ENCODE measurements at regions not wholly inside any gene's neighbourhood (a gene's known extent, or its start where the extent isn't known, plus 50 kb on each side); places are given as distances from the start of the nearest gene placed in this dataset.
"Not testable (repeated sequence)": the region's sequence is repeated elsewhere in the genome, so short reads cannot be mapped to it uniquely, and the experiment has no call there.

DNA sequence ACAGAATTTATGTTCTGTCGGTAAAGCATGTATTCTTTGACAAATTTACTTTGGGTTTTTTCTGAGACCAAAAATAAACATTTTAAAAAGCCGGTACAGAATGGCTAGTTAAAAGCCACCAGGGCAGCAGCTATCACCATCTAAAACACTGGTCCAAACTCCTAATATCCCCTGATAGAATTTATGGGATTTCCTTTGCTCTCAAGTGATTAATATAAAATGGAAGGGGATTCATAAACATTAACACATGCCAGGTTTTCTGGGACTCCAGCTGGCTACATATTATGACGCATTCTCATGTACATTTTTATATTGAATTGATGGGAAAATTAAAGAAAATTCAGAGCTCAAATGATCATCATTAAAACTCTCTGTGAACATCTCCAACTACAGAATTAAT lies 640.8 kb downstream of the C12orf50 start:
- DNase-seq: no peak

DNA sequence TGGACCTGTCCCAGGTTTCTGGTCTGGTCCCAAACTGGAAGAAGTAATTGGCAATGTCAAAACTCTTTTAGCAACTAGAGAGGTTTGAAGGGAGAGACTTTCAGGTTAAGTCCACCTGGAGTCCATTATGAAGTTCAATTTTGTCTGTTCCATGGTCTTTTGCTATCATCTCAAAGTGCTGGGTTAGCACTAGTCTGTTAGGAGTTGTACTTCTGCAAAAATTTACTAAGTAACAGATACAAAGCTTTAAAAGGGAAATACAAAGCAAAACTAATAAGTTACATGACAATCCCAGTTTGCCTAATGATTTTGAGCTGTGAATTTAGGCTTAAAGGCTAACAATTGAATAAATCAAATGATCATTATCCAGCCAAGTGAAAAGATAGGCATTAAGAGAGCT lies 643.9 kb downstream of the C12orf50 start:
- DNase-seq: no peak

- no peak for DNase-seq
Observed at GRCh38 chr12:87384226-87384625, 645.0 kb downstream of the C12orf50 start.

DNA sequence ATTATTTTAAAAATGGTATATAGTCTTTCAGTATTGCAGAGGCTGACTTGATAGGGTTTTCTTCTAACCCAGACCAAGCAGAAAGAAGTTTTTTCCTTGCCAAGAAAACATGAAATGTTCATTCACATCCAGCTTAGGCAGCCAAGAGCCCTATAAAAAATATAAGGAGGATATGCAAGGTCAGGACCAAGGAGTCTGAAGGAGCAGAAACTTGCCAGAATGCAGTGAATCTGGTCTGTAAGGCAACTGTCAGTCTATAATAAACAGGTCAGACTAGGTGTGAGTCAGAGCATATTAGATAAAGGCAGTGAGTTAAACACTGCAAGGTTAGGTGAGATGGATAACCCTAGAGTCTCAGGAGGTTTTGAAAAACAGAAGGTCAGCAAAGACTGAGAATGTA lies 645.5 kb downstream of the C12orf50 start:
- no peak for DNase-seq

DNA sequence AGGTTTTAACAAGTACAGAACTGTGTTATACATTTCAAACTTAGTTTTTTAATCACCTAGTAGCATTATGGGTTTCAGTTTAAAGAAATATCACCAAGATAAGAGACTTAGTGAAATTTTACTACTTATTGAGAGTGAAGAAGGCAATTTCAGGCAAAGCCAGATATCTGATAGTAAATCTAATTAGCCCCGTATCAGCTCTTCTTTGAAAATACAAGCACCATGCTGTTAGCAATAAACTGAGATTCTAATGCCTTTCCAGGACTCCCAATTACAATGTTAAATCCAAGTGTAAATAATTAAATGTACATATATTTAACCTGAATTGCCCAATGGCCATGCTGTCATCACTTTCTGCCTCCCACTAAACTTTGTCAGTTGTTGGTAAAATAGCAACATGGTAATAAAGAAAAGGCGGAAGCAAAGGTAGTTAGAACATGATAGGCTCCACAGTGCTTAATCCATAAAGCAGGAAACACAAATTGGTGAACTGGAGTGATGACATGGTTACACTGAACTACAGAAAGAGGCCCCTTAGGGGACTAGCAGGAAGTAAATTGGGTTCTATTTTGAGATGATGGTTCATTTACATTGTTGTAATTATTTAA lies 646.1 kb downstream of the C12orf50 start:
- no peak for DNase-seq

DNA sequence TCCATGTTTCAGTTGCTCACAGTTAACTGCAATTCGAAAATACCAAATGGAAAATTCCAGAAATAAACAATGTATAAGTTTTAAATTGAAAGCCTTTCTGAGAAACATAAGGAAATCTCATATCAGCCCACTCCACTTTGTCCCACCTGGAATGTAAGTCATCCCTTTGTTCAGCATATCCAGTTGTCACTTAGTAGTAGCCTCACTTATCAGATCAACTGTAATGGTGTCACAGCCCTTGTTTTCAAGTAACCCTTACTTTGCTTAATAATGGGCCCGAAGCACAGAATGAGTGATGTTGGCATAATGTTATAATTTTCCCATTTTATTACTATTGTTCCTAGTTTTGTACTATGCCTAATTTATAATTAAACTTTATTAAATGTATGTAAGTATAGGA lies 646.8 kb downstream of the C12orf50 start:
- no peak for DNase-seq

GRCh38 chr12:87381742-87382141 lies 647.5 kb downstream of the C12orf50 start:
- peak; percentile 1 to 21 (median 2) for DNase-seq

GRCh38 chr12:87378526-87378925 lies 650.7 kb downstream of the C12orf50 start:
- no peak for DNase-seq

DNA sequence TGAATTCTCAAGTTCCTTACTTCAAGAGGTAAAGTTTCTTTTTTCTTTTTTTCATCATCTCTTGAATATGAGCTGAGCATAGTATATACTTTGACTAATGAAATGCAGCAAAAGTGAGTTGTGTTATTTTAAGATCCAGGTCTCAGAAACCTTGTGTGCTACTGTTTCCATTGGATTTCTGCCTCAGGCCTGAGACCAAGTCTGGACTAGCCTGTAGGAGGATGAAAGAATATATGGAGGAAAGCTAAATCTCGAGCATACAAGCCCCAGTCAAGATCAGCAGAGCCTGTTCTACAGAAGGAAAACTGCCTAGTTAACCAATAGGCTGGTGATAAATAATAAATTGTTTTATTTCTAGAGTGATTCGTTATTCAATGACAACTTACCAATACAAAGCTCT lies 652.5 kb downstream of the C12orf50 start:
- DNase-seq: no peak

DNA sequence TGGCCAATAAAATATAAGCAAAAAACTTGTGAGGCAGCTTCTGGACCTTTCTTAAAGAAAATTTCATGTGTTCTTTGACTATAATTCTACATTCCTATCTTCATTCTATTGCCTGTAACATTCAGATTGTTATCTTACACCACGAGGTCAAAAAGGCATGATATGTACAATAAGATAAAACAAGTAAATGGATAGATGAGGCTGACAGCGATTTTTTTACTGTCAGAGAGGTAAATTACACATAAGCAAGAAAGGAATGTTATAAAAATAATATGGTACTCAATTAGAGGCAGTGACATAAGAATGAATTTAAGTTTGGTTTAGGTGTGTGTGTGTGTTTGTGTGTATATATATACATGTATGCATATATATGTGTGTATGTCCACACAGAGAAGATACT lies 660.0 kb downstream of the C12orf50 start:
- no peak for DNase-seq

DNA sequence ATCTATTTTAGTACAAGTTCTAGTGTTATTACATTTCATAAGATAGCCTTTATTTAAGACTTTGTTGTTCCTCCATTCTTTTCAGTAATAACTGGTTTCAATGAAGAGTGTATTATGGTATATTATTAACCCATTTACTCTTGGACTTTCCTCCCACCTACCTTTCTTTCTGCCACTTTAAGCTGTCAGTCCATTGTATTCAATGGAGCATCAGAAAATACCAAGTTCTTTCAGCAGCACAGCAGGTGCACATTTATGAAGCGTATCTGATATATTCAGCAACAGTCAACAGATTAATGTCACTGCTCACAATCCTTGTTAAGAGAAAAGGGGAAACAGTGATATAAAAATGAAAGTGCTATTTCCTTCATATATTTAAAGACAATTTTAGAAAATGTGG lies 660.9 kb downstream of the C12orf50 start:
- no peak for DNase-seq

- no peak for DNase-seq
Observed at GRCh38 chr12:87365423-87365822, 663.8 kb downstream of the C12orf50 start.

DNA sequence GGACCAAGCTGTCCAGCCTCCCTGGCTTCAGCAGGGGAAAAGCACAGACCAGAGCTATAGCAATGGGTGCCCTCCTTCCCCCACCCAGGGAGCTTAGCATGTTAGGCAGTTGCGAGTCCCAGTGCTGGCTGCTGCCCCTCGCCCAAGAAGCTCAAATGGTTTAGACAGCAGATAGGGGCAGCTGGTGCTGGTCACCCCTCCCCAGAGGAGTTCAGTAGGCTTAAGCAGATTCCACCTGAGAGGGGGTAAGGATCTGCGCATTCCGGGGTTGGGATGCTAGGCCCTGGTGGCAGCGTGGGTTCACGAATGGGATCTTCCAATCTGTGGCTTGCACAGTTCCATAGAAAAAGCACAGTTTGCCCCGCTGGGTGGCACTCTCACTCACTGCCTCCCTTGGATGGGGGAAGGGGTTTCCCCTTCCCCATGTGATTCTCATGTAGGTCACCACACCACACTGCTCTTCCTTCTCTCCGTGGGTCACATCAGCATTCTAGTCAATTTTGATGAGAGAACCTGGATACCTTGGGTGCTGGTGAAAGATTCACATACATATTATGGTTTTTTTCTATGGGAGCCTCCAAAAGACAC lies 665.6 kb downstream of the C12orf50 start:
- no peak for DNase-seq

- no peak for DNase-seq
Observed at GRCh38 chr12:87349681-87350080, 679.5 kb downstream of the C12orf50 start.

DNA sequence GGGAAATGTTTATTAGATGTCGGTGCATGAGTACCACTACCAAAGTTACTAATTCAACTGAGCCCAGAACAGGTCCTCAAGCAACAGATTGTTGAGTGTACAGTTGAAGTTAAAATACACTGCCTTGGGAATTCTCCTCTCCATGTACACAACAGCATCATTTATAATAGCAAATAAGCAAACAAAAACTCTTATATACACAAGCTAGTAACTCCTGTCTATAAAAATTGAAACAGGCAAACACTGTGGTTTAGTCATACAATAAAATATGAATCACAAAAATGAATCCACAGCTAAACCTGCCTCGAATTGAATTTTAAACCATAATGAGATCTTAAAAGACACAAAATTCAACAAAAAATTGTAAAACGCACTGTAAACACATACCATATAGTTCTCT lies 681.1 kb downstream of the C12orf50 start:
- no peak for DNase-seq

- DNase-seq: no peak
Observed at GRCh38 chr12:87344699-87345098, 684.5 kb downstream of the C12orf50 start.

DNA sequence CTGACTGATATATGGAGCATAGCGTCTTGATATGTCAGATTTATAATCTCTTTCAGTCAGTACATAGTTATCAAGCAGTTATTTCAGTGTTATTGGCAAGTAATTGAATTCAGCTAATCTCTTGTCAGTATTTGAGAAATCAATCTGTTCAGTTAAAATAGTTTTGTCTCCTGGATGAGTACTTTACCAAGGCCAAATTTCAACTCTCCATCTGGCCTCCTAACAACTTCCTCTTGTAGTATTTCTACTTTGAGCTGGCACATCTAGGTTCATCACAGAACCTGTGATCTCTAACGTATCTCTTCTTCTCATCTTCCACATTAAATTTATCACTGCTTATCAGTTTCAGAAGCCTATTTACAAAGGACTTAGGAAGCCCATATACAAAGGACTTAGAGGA lies 690.5 kb downstream of the C12orf50 start:
- no peak for DNase-seq

DNA sequence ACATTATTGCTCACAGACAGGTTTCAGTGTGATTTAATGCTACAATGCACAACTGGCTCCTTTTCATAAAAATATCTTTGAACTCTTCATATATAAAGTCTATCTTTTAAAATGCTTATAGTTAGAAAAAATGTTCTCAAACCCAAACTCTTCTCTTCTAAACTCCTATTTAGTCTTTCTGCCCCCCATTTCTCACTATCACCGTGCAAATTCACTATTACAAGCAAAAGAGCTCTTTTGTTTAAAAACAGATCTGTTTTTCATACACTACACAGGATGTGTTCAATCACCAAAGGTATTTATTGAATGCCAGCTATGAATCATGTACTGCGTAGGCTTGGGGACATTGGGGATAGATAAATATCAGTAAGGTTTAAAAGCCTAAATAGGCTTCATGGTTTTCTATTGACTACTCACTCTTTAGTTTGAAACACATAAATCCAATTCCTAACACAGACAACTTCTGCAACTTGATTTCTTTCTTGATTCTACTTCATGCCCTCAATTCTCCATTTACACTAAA lies 692.3 kb downstream of the C12orf50 start:
- DNase-seq: no peak

DNA sequence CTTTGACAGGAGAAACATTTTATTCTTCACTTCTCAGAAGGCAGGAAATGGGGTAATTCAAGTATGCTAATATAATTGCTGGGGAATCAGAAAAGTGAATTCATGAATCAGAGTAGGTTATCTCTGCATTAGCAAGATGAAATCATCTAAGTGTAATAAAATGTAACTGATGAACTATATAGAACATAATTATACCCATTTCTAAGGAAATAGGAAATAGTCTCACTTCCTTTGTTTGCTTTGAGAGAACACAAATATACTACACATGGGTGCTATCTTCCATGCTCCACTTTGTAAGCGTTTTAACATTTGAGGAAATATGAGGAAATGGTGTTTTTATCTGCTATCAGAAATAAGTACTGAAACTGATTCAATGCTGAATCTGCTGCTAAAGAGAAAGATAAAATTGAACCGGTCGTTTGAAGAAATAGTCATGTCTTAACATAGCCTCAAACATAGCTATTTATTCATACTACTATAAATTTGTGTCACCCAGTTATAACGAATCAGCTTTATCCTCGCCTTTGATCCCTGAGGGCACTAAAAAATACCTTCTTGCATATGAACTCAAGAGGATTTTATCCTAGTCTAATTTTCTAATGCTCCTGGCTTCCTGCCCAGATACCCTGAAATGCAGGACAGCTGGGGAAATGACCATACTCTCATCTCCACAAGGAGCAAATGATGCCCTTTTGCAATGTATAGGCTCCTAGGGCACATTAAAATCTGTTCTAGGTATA lies 696.0 kb downstream of the C12orf50 start:
- DNase-seq: no peak

GRCh38 chr12:87330071-87330555 lies 699.1 kb downstream of the C12orf50 start:
- not testable (repeated sequence) for DNase-seq

GRCh38 chr12:87329076-87329863 lies 699.9 kb downstream of the C12orf50 start:
- no peak for DNase-seq

DNA sequence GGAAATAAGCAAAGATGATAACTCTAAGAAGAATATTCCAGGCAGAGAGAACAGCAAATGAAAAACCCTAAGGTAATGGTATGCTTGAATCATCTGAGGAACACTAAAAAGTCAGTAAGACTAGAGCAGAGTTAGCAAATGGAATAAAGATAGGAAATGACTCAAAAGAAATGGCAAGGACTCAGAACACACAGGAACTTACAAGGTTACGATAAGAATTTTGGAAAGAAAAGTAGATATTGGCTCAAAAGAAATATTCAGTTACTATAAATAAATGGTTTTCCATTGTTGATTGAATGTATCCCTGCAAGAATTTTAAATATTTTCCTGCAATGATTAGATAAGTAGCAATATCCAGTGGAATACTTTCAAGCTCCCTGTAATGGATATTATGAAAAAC lies 705.8 kb downstream of the C12orf50 start:
- no peak for DNase-seq

- DNase-seq: no peak
Observed at GRCh38 chr12:87320724-87321123, 708.5 kb downstream of the C12orf50 start.

All from suppressor macrophage treated with lipopolysaccharide for 1 hour (primary cell).